Activated CD4-positive, alpha-beta memory T cell treated with anti-CD3 and anti-CD28 coated beads for 36 hours (primary cell): ENCODE measurements at regions not wholly inside any gene's neighbourhood (a gene's known extent, or its start where the extent isn't known, plus 50 kb on each side); places are given as distances from the start of the nearest gene placed in this dataset.
A peak's percentile ranks its signal among the peaks of the same experiment; 100 is the strongest.

Experiments used
- CTCF ChIA-PET: fragments of 350-600 bp; sonication (Branson Sonifier 250); formaldehyde crosslinking; loops from one replicate; lab custom pipeline; 2021; ENCODE audit warnings: antibody characterized with exemption, inconsistent platforms; lab: Charles Lee
- POLR2A ChIA-PET: fragments of 350-600 bp; sonication (Branson Sonifier 250); formaldehyde crosslinking; loops from one replicate; lab custom pipeline; 2021; ENCODE audit warnings: antibody characterized with exemption; lab: Charles Lee
- DNase-seq: peaks from one replicate; pipeline ENCODE4 v3.0.0-alpha.2; 2020
- H3K27ac Mint-ChIP-seq: one replicate; pipeline ENCODE4 v1.8.0; 2021; ENCODE audit warnings: mixed read lengths
- H3K27me3 Mint-ChIP-seq: one replicate; pipeline ENCODE4 v1.8.0; 2021; ENCODE audit warnings: mixed read lengths
- H3K36me3 Mint-ChIP-seq: one replicate; pipeline ENCODE4 v1.8.0; 2021; ENCODE audit warnings: mixed read lengths
- H3K4me1 Mint-ChIP-seq: one replicate; pipeline ENCODE4 v1.8.0; 2021; ENCODE audit warnings: low read depth, mixed read lengths
- H3K4me3 Mint-ChIP-seq: one replicate; pipeline ENCODE4 v1.8.0; 2021; ENCODE audit warnings: mild to moderate bottlenecking, mixed read lengths
- H3K9me3 Mint-ChIP-seq: one replicate; pipeline ENCODE4 v1.8.0; 2021; ENCODE audit warnings: mixed read lengths
- intact Hi-C: fragments of 100-400 bp; cut with micrococcal nuclease; formaldehyde crosslinking; loops from one replicate; pipeline ENCODE4 v1.15.1; 2023

- no peak overlapping the region for H3K4me3 Mint-ChIP-seq
- H3K4me1 Mint-ChIP-seq, result peaks cover 14% of the 10 kb centered on the region
- POLR2A ChIA-PET, result no interaction called here
- H3K9me3 Mint-ChIP-seq, result no peaks in the 10 kb centered on the region
- H3K27me3 Mint-ChIP-seq, result no peaks in the 10 kb centered on the region
- intact Hi-C loops, result no loop called here
- CTCF ChIA-PET, result no interaction called here
- peak; percentile 23 for DNase-seq
- no peak overlapping the region for H3K27ac Mint-ChIP-seq
- H3K36me3 Mint-ChIP-seq, result no peaks in the 10 kb centered on the region
These were observed 863.3 kb downstream of the BCL11B start for GRCh38 chr14:98408713-98409112.

GRCh38 chr14:98411154-98411553, 860.8 kb downstream of the BCL11B start:
- H3K27ac Mint-ChIP-seq, result no peak overlapping the region
- H3K36me3 Mint-ChIP-seq, result no peaks in the 10 kb centered on the region
- H3K27me3 Mint-ChIP-seq, result no peaks in the 10 kb centered on the region
- no peaks in the 10 kb centered on the region for H3K9me3 Mint-ChIP-seq
- CTCF ChIA-PET, result no interaction called here
- no peak overlapping the region for H3K4me3 Mint-ChIP-seq
- peaks cover 8% of the 10 kb centered on the region for H3K4me1 Mint-ChIP-seq
- POLR2A ChIA-PET, result no interaction called here
- DNase-seq, result no peak
- intact Hi-C loops, result no loop called here

GRCh38 chr14:98412431-98412830, 859.6 kb downstream of the BCL11B start:
- no peaks in the 10 kb centered on the region for H3K27me3 Mint-ChIP-seq
- no peak overlapping the region for H3K27ac Mint-ChIP-seq
- POLR2A ChIA-PET, result no interaction called here
- H3K4me1 Mint-ChIP-seq, result peaks cover 8% of the 10 kb centered on the region
- H3K4me3 Mint-ChIP-seq, result no peak overlapping the region
- intact Hi-C loops, result no loop called here
- CTCF ChIA-PET, result no interaction called here
- DNase-seq, result no peak
- no peaks in the 10 kb centered on the region for H3K9me3 Mint-ChIP-seq
- no peaks in the 10 kb centered on the region for H3K36me3 Mint-ChIP-seq

GRCh38 chr14:98415766-98416165, 856.2 kb downstream of the BCL11B start:
- ChIA-PET POLR2A (no interaction called here), CTCF (no interaction called here)
- Mint-ChIP-seq H3K27ac (no peak overlapping the region), H3K36me3 (no peaks in the 10 kb centered on the region), H3K9me3 (no peaks in the 10 kb centered on the region), H3K4me1 (peaks cover 2% of the 10 kb centered on the region), H3K27me3 (no peaks in the 10 kb centered on the region), H3K4me3 (no peak overlapping the region)
- no peak for DNase-seq
- intact Hi-C loops, result no loop called here

- POLR2A ChIA-PET, result no interaction called here
- H3K4me3 Mint-ChIP-seq, result no peak overlapping the region
- CTCF ChIA-PET, result no interaction called here
These were observed 855.0 kb downstream of the BCL11B start for GRCh38 chr14:98417001-98417400.

GRCh38 chr14:98428483-98428994, 843.5 kb downstream of the BCL11B start:
- intact Hi-C loops, result no loop called here
- Mint-ChIP-seq H3K36me3 (no peaks in the 10 kb centered on the region), H3K9me3 (no peaks in the 10 kb centered on the region), H3K27me3 (no peaks in the 10 kb centered on the region), H3K27ac (no peak overlapping the region), H3K4me1 (peaks cover 24% of the 10 kb centered on the region), H3K4me3 (no peak overlapping the region)
- DNase-seq, result no peak
- ChIA-PET POLR2A (no interaction called here), CTCF (no interaction called here)

More at GRCh38 chr14:98417001-98417400, 855.0 kb downstream of the BCL11B start:
- intact Hi-C loops, result no loop called here
- H3K9me3 Mint-ChIP-seq, result no peaks in the 10 kb centered on the region
- peaks cover 2% of the 10 kb centered on the region for H3K4me1 Mint-ChIP-seq
- H3K27ac Mint-ChIP-seq, result no peak overlapping the region
- DNase-seq, result no peak
- no peaks in the 10 kb centered on the region for H3K36me3 Mint-ChIP-seq
- H3K27me3 Mint-ChIP-seq, result no peaks in the 10 kb centered on the region

- CTCF ChIA-PET, result no interaction called here
- POLR2A ChIA-PET, result no interaction called here
- Mint-ChIP-seq H3K27ac (peak overlapping the region; percentile 15), H3K9me3 (peaks cover 13% of the 10 kb centered on the region), H3K27me3 (no peaks in the 10 kb centered on the region), H3K36me3 (peaks cover 5% of the 10 kb centered on the region), H3K4me1 (peaks cover 26% of the 10 kb centered on the region), H3K4me3 (no peak overlapping the region)
- intact Hi-C loops, result no loop called here
- DNase-seq, result peak; percentile 44
These were observed 838.6 kb downstream of the BCL11B start for GRCh38 chr14:98433436-98433835.

GRCh38 chr14:98437113-98437512, 834.9 kb downstream of the BCL11B start:
- Mint-ChIP-seq H3K4me1 (peaks cover 20% of the 10 kb centered on the region), H3K36me3 (peaks cover 5% of the 10 kb centered on the region), H3K27me3 (no peaks in the 10 kb centered on the region), H3K9me3 (peaks cover 17% of the 10 kb centered on the region), H3K27ac (no peak overlapping the region), H3K4me3 (no peak overlapping the region)
- ChIA-PET CTCF (no interaction called here), POLR2A (no interaction called here)
- intact Hi-C loops, result no loop called here
- DNase-seq, result no peak

- intact Hi-C loops, result no loop called here
- no peaks in the 10 kb centered on the region for H3K27me3 Mint-ChIP-seq
- CTCF ChIA-PET, result no interaction called here
- peaks cover 30% of the 10 kb centered on the region for H3K4me1 Mint-ChIP-seq
- H3K9me3 Mint-ChIP-seq, result peaks cover 5% of the 10 kb centered on the region
- POLR2A ChIA-PET, result no interaction called here
- H3K36me3 Mint-ChIP-seq, result no peaks in the 10 kb centered on the region
- no peak overlapping the region for H3K4me3 Mint-ChIP-seq
- DNase-seq, result peak; percentile 24
- peak overlapping the region; percentile 69 for H3K27ac Mint-ChIP-seq
These were observed 827.9 kb downstream of the BCL11B start for GRCh38 chr14:98444077-98444476.

- Mint-ChIP-seq H3K27ac (no peak overlapping the region), H3K4me1 (peaks cover 30% of the 10 kb centered on the region), H3K36me3 (no peaks in the 10 kb centered on the region), H3K27me3 (no peaks in the 10 kb centered on the region), H3K9me3 (peaks cover 5% of the 10 kb centered on the region), H3K4me3 (no peak overlapping the region)
- ChIA-PET CTCF (no interaction called here), POLR2A (no interaction called here)
- no peak for DNase-seq
- intact Hi-C loops, result no loop called here
These were observed 826.3 kb downstream of the BCL11B start for GRCh38 chr14:98445718-98446117.

GRCh38 chr14:98446508-98446907, 825.5 kb downstream of the BCL11B start:
- no peak for DNase-seq
- H3K9me3 Mint-ChIP-seq, result peaks cover 5% of the 10 kb centered on the region
- no peak overlapping the region for H3K27ac Mint-ChIP-seq
- ChIA-PET POLR2A (no interaction called here), CTCF (no interaction called here)
- intact Hi-C loops, result no loop called here
- H3K4me3 Mint-ChIP-seq, result no peak overlapping the region
- peaks cover 30% of the 10 kb centered on the region for H3K4me1 Mint-ChIP-seq
- no peaks in the 10 kb centered on the region for H3K27me3 Mint-ChIP-seq
- H3K36me3 Mint-ChIP-seq, result no peaks in the 10 kb centered on the region

- intact Hi-C loops, result no loop called here
- ChIA-PET POLR2A (no interaction called here), CTCF (no interaction called here)
- no peak for DNase-seq
- no peaks in the 10 kb centered on the region for H3K27me3 Mint-ChIP-seq
- peaks cover 5% of the 10 kb centered on the region for H3K36me3 Mint-ChIP-seq
- H3K4me1 Mint-ChIP-seq, result no peaks in the 10 kb centered on the region
- peaks cover 5% of the 10 kb centered on the region for H3K9me3 Mint-ChIP-seq
- H3K27ac Mint-ChIP-seq, result no peak overlapping the region
- H3K4me3 Mint-ChIP-seq, result no peak overlapping the region
These were observed 815.8 kb downstream of the BCL11B start for GRCh38 chr14:98456231-98456630.

- POLR2A ChIA-PET, result no interaction called here
- no peak overlapping the region for H3K27ac Mint-ChIP-seq
- CTCF ChIA-PET, result no interaction called here
- H3K4me3 Mint-ChIP-seq, result no peak overlapping the region
- no peaks in the 10 kb centered on the region for H3K27me3 Mint-ChIP-seq
- no peak for DNase-seq
- intact Hi-C loops, result no loop called here
- H3K36me3 Mint-ChIP-seq, result no peaks in the 10 kb centered on the region
- no peaks in the 10 kb centered on the region for H3K4me1 Mint-ChIP-seq
- peaks cover 2% of the 10 kb centered on the region for H3K9me3 Mint-ChIP-seq
These were observed 813.3 kb downstream of the BCL11B start for GRCh38 chr14:98458702-98459101.
